ENCODE measurements at regions not wholly inside any gene's neighbourhood (a gene's known extent, or its start where the extent isn't known, plus 50 kb on each side); places are given as distances from the start of the nearest gene placed in this dataset.

GRCh38 chr15:37537802-37538201 lies 396.6 kb upstream of the TMCO5A start:
- H3K4me1 Mint-ChIP-seq, result no peaks in the 10 kb centered on the region
- H3K36me3 Mint-ChIP-seq, result no peaks in the 10 kb centered on the region
- Histone ChIP-seq H3K36me3 (ENCODE audit: control insufficient read depth, insufficient read depth, low read length) (no peaks in the 10 kb centered on the region), H3K27ac (ENCODE audit: insufficient read depth, low read length, poor library complexity, severe bottlenecking) (no peak overlapping the region), H3K4me1 (ENCODE audit: control insufficient read depth, insufficient read depth, low read length, poor library complexity, severe bottlenecking) (no peaks in the 10 kb centered on the region), H3K27me3 (ENCODE audit: control insufficient read depth, insufficient read depth, low read length) (no peaks in the 10 kb centered on the region), H3K9me3 (ENCODE audit: control insufficient read depth in 2 of 2, low read length in 2 of 2) (peaks cover 0 to 2% of the 10 kb centered on the region in 2 experiments), H3K4me3 (ENCODE audit: low read depth, low read length) (no peak overlapping the region)
- ATAC-seq (ENCODE audit: low read depth in 2 of 2) (no peak), DNase-seq (no peak)
- H3K27me3 Mint-ChIP-seq, result no peaks in the 10 kb centered on the region
- H3K4me3 Mint-ChIP-seq, result no peak overlapping the region
- no peak overlapping the region for H3K27ac Mint-ChIP-seq
- H3K9me3 Mint-ChIP-seq, result peaks cover 3 to 14% (median 6%) of the 10 kb centered on the region in 7 donors

GRCh38 chr15:37548116-37548515 lies 386.3 kb upstream of the TMCO5A start:
- no peaks in the 10 kb centered on the region for H3K36me3 Mint-ChIP-seq
- H3K36me3 ChIP-seq (ENCODE audit: control insufficient read depth, insufficient read depth, low read length), result no peaks in the 10 kb centered on the region
- H3K4me3 Mint-ChIP-seq, result no peak overlapping the region
- H3K27me3 Mint-ChIP-seq, result no peaks in the 10 kb centered on the region
- H3K27ac Mint-ChIP-seq, result no peak overlapping the region
- H3K4me1 Mint-ChIP-seq, result no peaks in the 10 kb centered on the region
- peaks cover 0 to 5% (median 0%) of the 10 kb centered on the region in 7 donors for H3K9me3 Mint-ChIP-seq
- no peaks in the 10 kb centered on the region for H3K4me1 ChIP-seq (ENCODE audit: control insufficient read depth, insufficient read depth, low read length, poor library complexity, severe bottlenecking)
- ATAC-seq (ENCODE audit: low read depth in 2 of 2) (no peak), DNase-seq (no peak)
- H3K9me3 ChIP-seq (ENCODE audit: control insufficient read depth in 2 of 2, low read length in 2 of 2), result no peaks in the 10 kb centered on the region
- no peak overlapping the region for H3K4me3 ChIP-seq (ENCODE audit: low read depth, low read length)
- H3K27me3 ChIP-seq (ENCODE audit: control insufficient read depth, insufficient read depth, low read length), result no peaks in the 10 kb centered on the region
- no peak overlapping the region for H3K27ac ChIP-seq (ENCODE audit: insufficient read depth, low read length, poor library complexity, severe bottlenecking)

GRCh38 chr15:37550360-37551024 lies 383.9 kb upstream of the TMCO5A start:
- H3K27ac ChIP-seq (ENCODE audit: insufficient read depth, low read length, poor library complexity, severe bottlenecking), result no peak overlapping the region
- H3K27me3 ChIP-seq (ENCODE audit: control insufficient read depth, insufficient read depth, low read length), result no peaks in the 10 kb centered on the region
- no peaks in the 10 kb centered on the region for H3K9me3 ChIP-seq (ENCODE audit: control insufficient read depth in 2 of 2, low read length in 2 of 2)
- Mint-ChIP-seq H3K9me3 (peaks cover 0 to 14% (median 0%) of the 10 kb centered on the region in 7 donors), H3K4me3 (no peak overlapping the region), H3K27ac (no peak overlapping the region), H3K27me3 (no peaks in the 10 kb centered on the region), H3K4me1 (no peaks in the 10 kb centered on the region), H3K36me3 (no peaks in the 10 kb centered on the region)
- no peak overlapping the region for H3K4me3 ChIP-seq (ENCODE audit: low read depth, low read length)
- DNase-seq, result no peak
- no peaks in the 10 kb centered on the region for H3K36me3 ChIP-seq (ENCODE audit: control insufficient read depth, insufficient read depth, low read length)
- H3K4me1 ChIP-seq (ENCODE audit: control insufficient read depth, insufficient read depth, low read length, poor library complexity, severe bottlenecking), result no peaks in the 10 kb centered on the region
- no peak for ATAC-seq (ENCODE audit: low read depth in 2 of 2)

- no peak overlapping the region for H3K4me3 Mint-ChIP-seq
- no peak overlapping the region for H3K27ac Mint-ChIP-seq
- no peak for DNase-seq
Measured at GRCh38 chr15:37572401-37572800, 362.0 kb upstream of the TMCO5A start.

GRCh38 chr15:37574985-37575384 lies 359.5 kb upstream of the TMCO5A start:
- Mint-ChIP-seq H3K36me3 (no peaks in the 10 kb centered on the region), H3K4me3 (no peak overlapping the region), H3K27ac (no peak overlapping the region), H3K9me3 (peaks cover 0 to 4% (median 0%) of the 10 kb centered on the region in 7 donors), H3K27me3 (no peaks in the 10 kb centered on the region), H3K4me1 (no peaks in the 10 kb centered on the region)
- no peak overlapping the region for H3K4me3 ChIP-seq (ENCODE audit: low read depth, low read length)
- H3K27me3 ChIP-seq (ENCODE audit: control insufficient read depth, insufficient read depth, low read length), result no peaks in the 10 kb centered on the region
- no peaks in the 10 kb centered on the region for H3K9me3 ChIP-seq (ENCODE audit: control insufficient read depth in 2 of 2, low read length in 2 of 2)
- ATAC-seq (ENCODE audit: low read depth in 2 of 2), result no peak
- H3K4me1 ChIP-seq (ENCODE audit: control insufficient read depth, insufficient read depth, low read length, poor library complexity, severe bottlenecking), result no peaks in the 10 kb centered on the region
- H3K36me3 ChIP-seq (ENCODE audit: control insufficient read depth, insufficient read depth, low read length), result no peaks in the 10 kb centered on the region
- no peak for DNase-seq
- no peak overlapping the region for H3K27ac ChIP-seq (ENCODE audit: insufficient read depth, low read length, poor library complexity, severe bottlenecking)

More at GRCh38 chr15:37572401-37572800, 362.0 kb upstream of the TMCO5A start:
- H3K27me3 Mint-ChIP-seq, result no peaks in the 10 kb centered on the region
- no peaks in the 10 kb centered on the region for H3K36me3 ChIP-seq (ENCODE audit: control insufficient read depth, insufficient read depth, low read length)
- H3K27me3 ChIP-seq (ENCODE audit: control insufficient read depth, insufficient read depth, low read length), result no peaks in the 10 kb centered on the region
- no peak overlapping the region for H3K27ac ChIP-seq (ENCODE audit: insufficient read depth, low read length, poor library complexity, severe bottlenecking)
- ATAC-seq (ENCODE audit: low read depth in 2 of 2), result no peak
- no peak overlapping the region for H3K4me3 ChIP-seq (ENCODE audit: low read depth, low read length)
- no peaks in the 10 kb centered on the region for H3K36me3 Mint-ChIP-seq
- no peaks in the 10 kb centered on the region for H3K9me3 ChIP-seq (ENCODE audit: control insufficient read depth in 2 of 2, low read length in 2 of 2)
- H3K4me1 ChIP-seq (ENCODE audit: control insufficient read depth, insufficient read depth, low read length, poor library complexity, severe bottlenecking), result no peaks in the 10 kb centered on the region
- H3K9me3 Mint-ChIP-seq, result peaks cover 0 to 6% (median 2%) of the 10 kb centered on the region in 7 donors
- H3K4me1 Mint-ChIP-seq, result no peaks in the 10 kb centered on the region

- Histone ChIP-seq H3K4me1 (ENCODE audit: control insufficient read depth, insufficient read depth, low read length, poor library complexity, severe bottlenecking) (no peaks in the 10 kb centered on the region), H3K9me3 (ENCODE audit: control insufficient read depth in 2 of 2, low read length in 2 of 2) (no peaks in the 10 kb centered on the region), H3K27me3 (ENCODE audit: control insufficient read depth, insufficient read depth, low read length) (no peaks in the 10 kb centered on the region), H3K4me3 (ENCODE audit: low read depth, low read length) (no peak overlapping the region), H3K27ac (ENCODE audit: insufficient read depth, low read length, poor library complexity, severe bottlenecking) (no peak overlapping the region), H3K36me3 (ENCODE audit: control insufficient read depth, insufficient read depth, low read length) (no peaks in the 10 kb centered on the region)
- no peaks in the 10 kb centered on the region for H3K27me3 Mint-ChIP-seq
- no peak overlapping the region for H3K4me3 Mint-ChIP-seq
- no peaks in the 10 kb centered on the region for H3K36me3 Mint-ChIP-seq
- DNase-seq (no peak), ATAC-seq (ENCODE audit: low read depth in 2 of 2) (no peak)
- no peaks in the 10 kb centered on the region for H3K4me1 Mint-ChIP-seq
- H3K27ac Mint-ChIP-seq, result no peak overlapping the region
- H3K9me3 Mint-ChIP-seq, result peaks cover 0 to 4% (median 0%) of the 10 kb centered on the region in 7 donors
Measured at GRCh38 chr15:37576952-37577351, 357.5 kb upstream of the TMCO5A start.

- ATAC-seq (ENCODE audit: low read depth in 2 of 2), result no peak
- H3K27ac Mint-ChIP-seq, result no peak overlapping the region
- Histone ChIP-seq H3K4me1 (ENCODE audit: control insufficient read depth, insufficient read depth, low read length, poor library complexity, severe bottlenecking) (no peaks in the 10 kb centered on the region), H3K9me3 (ENCODE audit: control insufficient read depth in 2 of 2, low read length in 2 of 2) (no peaks in the 10 kb centered on the region), H3K27ac (ENCODE audit: insufficient read depth, low read length, poor library complexity, severe bottlenecking) (no peak overlapping the region), H3K4me3 (ENCODE audit: low read depth, low read length) (no peak overlapping the region), H3K27me3 (ENCODE audit: control insufficient read depth, insufficient read depth, low read length) (no peaks in the 10 kb centered on the region), H3K36me3 (ENCODE audit: control insufficient read depth, insufficient read depth, low read length) (no peaks in the 10 kb centered on the region)
- H3K36me3 Mint-ChIP-seq, result no peaks in the 10 kb centered on the region
- H3K4me3 Mint-ChIP-seq, result no peak overlapping the region
- H3K9me3 Mint-ChIP-seq, result peaks cover 0 to 5% (median 2%) of the 10 kb centered on the region in 7 donors
- H3K27me3 Mint-ChIP-seq, result no peaks in the 10 kb centered on the region
- no peaks in the 10 kb centered on the region for H3K4me1 Mint-ChIP-seq
- DNase-seq, result no peak
Measured at GRCh38 chr15:37581866-37582532, 352.4 kb upstream of the TMCO5A start.

GRCh38 chr15:37582852-37583251 lies 351.6 kb upstream of the TMCO5A start:
- Mint-ChIP-seq H3K36me3 (no peaks in the 10 kb centered on the region), H3K4me1 (no peaks in the 10 kb centered on the region), H3K27me3 (no peaks in the 10 kb centered on the region), H3K4me3 (no peak overlapping the region), H3K27ac (no peak overlapping the region), H3K9me3 (peaks cover 0 to 6% (median 4%) of the 10 kb centered on the region in 7 donors)
- Histone ChIP-seq H3K36me3 (ENCODE audit: control insufficient read depth, insufficient read depth, low read length) (no peaks in the 10 kb centered on the region), H3K9me3 (ENCODE audit: control insufficient read depth in 2 of 2, low read length in 2 of 2) (no peaks in the 10 kb centered on the region), H3K4me1 (ENCODE audit: control insufficient read depth, insufficient read depth, low read length, poor library complexity, severe bottlenecking) (no peaks in the 10 kb centered on the region), H3K27me3 (ENCODE audit: control insufficient read depth, insufficient read depth, low read length) (no peaks in the 10 kb centered on the region), H3K4me3 (ENCODE audit: low read depth, low read length) (no peak overlapping the region), H3K27ac (ENCODE audit: insufficient read depth, low read length, poor library complexity, severe bottlenecking) (no peak overlapping the region)
- DNase-seq (no peak), ATAC-seq (ENCODE audit: low read depth in 2 of 2) (no peak)

Measured in CD4-positive, CD25-positive, alpha-beta regulatory T cell (primary cell).